Heart right ventricle (tissue), 16 donors: ENCODE measurements at regions not wholly inside any gene's neighbourhood (a gene's known extent, or its start where the extent isn't known, plus 50 kb on each side); places are given as distances from the start of the nearest gene placed in this dataset.

Experiments
- ATAC-seq, 8 donors: fragments of 200-7000 bp; cut with Tn5 transposase; one replicate each; pipeline ENCODE4 v1.9.1; 2020; ENCODE audit warnings: mild to moderate bottlenecking in 8 of 8, moderate library complexity in 8 of 8, moderate number of reproducible peaks in 1 of 8
- DNase-seq, 2 donors: peaks; one replicate each; pipeline ENCODE4 v3.0.0-alpha.2; 2020
- H3K27ac ChIP-seq, 10 donors: fragments of 200-600 bp; sonication (generic) in 2 of 10; one replicate each; pipeline versions ENCODE4 v1.5.0 to v1.8.0; 2020 to 2022; ENCODE audit warnings: mild to moderate bottlenecking in 3 of 10
- H3K27me3 ChIP-seq, 7 donors: fragments of 200-600 bp; one replicate each; pipeline ENCODE4 v1.8.0; 2021 to 2022; ENCODE audit warnings: mild to moderate bottlenecking in 2 of 7
- H3K36me3 ChIP-seq, 9 donors: fragments of 200-600 bp; sonication (generic) in 1 of 9; one replicate each; pipeline versions ENCODE4 v1.5.0 to v1.8.0; 2020 to 2022; ENCODE audit warnings: mild to moderate bottlenecking in 2 of 9
- H3K4me1 ChIP-seq, 9 donors: fragments of 200-600 bp; sonication (generic) in 1 of 9; one replicate each; pipeline versions ENCODE4 v1.5.0 to v1.8.0; 2020 to 2022; ENCODE audit warnings: mild to moderate bottlenecking in 4 of 9
- H3K4me3 ChIP-seq, 10 donors: fragments of 200-600 bp; sonication (generic) in 2 of 10; one replicate each; pipeline versions ENCODE4 v1.5.0 to v1.8.0; 2020 to 2022; ENCODE audit warnings: mild to moderate bottlenecking in 7 of 10, moderate library complexity in 2 of 10
- H3K9me3 ChIP-seq, 11 donors: fragments of 200-600 bp in 10 of 11; sonication (generic) in 2 of 11; one replicate each; pipeline versions ENCODE4 v1.5.0 to v1.8.0; 2013 to 2022; ENCODE audit warnings: mild to moderate bottlenecking in 2 of 11, control low read depth in 1 of 11, moderate library complexity in 1 of 11
- CTCF ChIP-seq, 9 donors: fragments of 200-600 bp; sonication (generic) in 2 of 9; IDR thresholded peaks; one replicate each; pipeline versions ENCODE4 v1.5.0 to v1.8.0; 2021 to 2022; ENCODE audit warnings: antibody characterized with exemption in 9 of 9, mild to moderate bottlenecking in 5 of 9, moderate library complexity in 1 of 9
- WGBS, 2 donors: extraction: QIAGEN DNeasy Blood & Tissue Kit; methylation state at CpG; one replicate each; pipeline ENCODE4 v1.1.7; 2013; ENCODE audit warnings: inconsistent platforms in 1 of 2; 5-methylcytosine and 5-hydroxymethylcytosine counted together
- intact Hi-C, 10 donors: fragments of 100-400 bp; cut with DNase I; formaldehyde crosslinking; loops; one replicate each; pipeline versions ENCODE4 v1.11.1 to v1.14.2; 2022
- donor health status: Arrhythmogenic right ventricular cardiomyopathy.
- donor health status: ischemic (EF 13 %, LVEDD 7.1; RV severe dilation, severe dysfunction).
- donor health status: healthy with polysubstance abuse.
- donor health status: DM: no; HTN: yes; CAD: no.
- donor health status: DM: no; HTN: no; CAD: no.
- donor health status: ischemic (EF 25% LVEDD 6.9; RV normal size, moderate dysfunction).
- donor health status: ischemic (EF 25% LVEDD 5.7; RV mildly dilated, moderate dysfunction).
- donor health status: healthy.
- donor health status: DM: yes; HTN: yes; CAD: no.
- donor health status: Ischemic cardiomyopathy.
- donor health status: ischemic (EF 35%, LVEDD 5.7; RV mildly dilated, moderate dysfunction).
- donor health status: nonischemic (EF 11% LVEDD 7.7; RV severe dilation, severe dysfunction).
- donor health status: DM: yes; HTN: yes; CAD: no.
- donor health status: PGD.
- donor health status: ischemic (EF 29% LVEDD 5.4; RV normal size, mild dysfunction).
- donor health status: nonischemic (EF 23%, LVEDD 6.1; RV moderate dilation, normal function).

- intact Hi-C loops, result no loop called here
- Histone ChIP-seq H3K4me1 (no peaks in the 10 kb centered on the region), H3K4me3 (no peak overlapping the region), H3K27ac (no peak overlapping the region), H3K27me3 (no peaks in the 10 kb centered on the region), H3K36me3 (no peaks in the 10 kb centered on the region), H3K9me3 (no peaks in the 10 kb centered on the region)
- ATAC-seq, result no peak
- DNase-seq, result no peak
- TF ChIP-seq CTCF (IDR thresholded peaks at IDR 0.05), result no peak
Measured at GRCh38 chr3:74048699-74049098, 424.0 kb upstream of the PDZRN3 start.

GRCh38 chr3:74045000-74045399 lies 420.3 kb upstream of the PDZRN3 start:
- Histone ChIP-seq H3K4me3 (no peak overlapping the region), H3K36me3 (no peaks in the 10 kb centered on the region), H3K4me1 (no peaks in the 10 kb centered on the region), H3K9me3 (no peaks in the 10 kb centered on the region), H3K27me3 (no peaks in the 10 kb centered on the region), H3K27ac (no peak overlapping the region)
- TF ChIP-seq CTCF (IDR thresholded peaks at IDR 0.05), result no peak
- WGBS, 2 donors, result 95 to 98% methylated on average over 2 of the region's 2 CpGs
- no peak for DNase-seq
- intact Hi-C loops, result no loop called here
- no peak for ATAC-seq

- H3K4me1 ChIP-seq, result no peaks in the 10 kb centered on the region
- ATAC-seq (no peak), DNase-seq (no peak)
- H3K27ac ChIP-seq, result no peak overlapping the region
- no peak overlapping the region for H3K4me3 ChIP-seq
- WGBS, 2 donors, result 50 to 62% methylated on average over 6 of the region's 6 CpGs
- no peaks in the 10 kb centered on the region for H3K27me3 ChIP-seq
- H3K36me3 ChIP-seq, result no peaks in the 10 kb centered on the region
- TF ChIP-seq CTCF (IDR thresholded peaks at IDR 0.05), result no peak
- H3K9me3 ChIP-seq, result no peaks in the 10 kb centered on the region
- intact Hi-C loops, result no loop called here
Measured at GRCh38 chr3:74041068-74041675, 416.4 kb upstream of the PDZRN3 start.

GRCh38 chr3:74039105-74039504 lies 414.4 kb upstream of the PDZRN3 start:
- H3K4me1 ChIP-seq, result no peaks in the 10 kb centered on the region
- H3K4me3 ChIP-seq, result no peak overlapping the region
- no peaks in the 10 kb centered on the region for H3K27me3 ChIP-seq
- H3K27ac ChIP-seq, result no peak overlapping the region
- H3K9me3 ChIP-seq, result no peaks in the 10 kb centered on the region
- no peak for DNase-seq
- intact Hi-C loops, result no loop called here
- H3K36me3 ChIP-seq, result no peaks in the 10 kb centered on the region
- TF ChIP-seq CTCF (IDR thresholded peaks at IDR 0.05), result no peak
- 54 to 60% methylated on average over 1 of the region's 1 CpG for WGBS, 2 donors
- ATAC-seq, result no peak
